ENCODE measurements at regions not wholly inside any gene's neighbourhood (a gene's known extent, or its start where the extent isn't known, plus 50 kb on each side); places are given as distances from the start of the nearest gene placed in this dataset.

GRCh38 chr10:4431114-4431863 is 394.7 kb upstream of the AKR1E2 start:
- Histone ChIP-seq H3K36me3 (no peaks in the 10 kb centered on the region), H3K4me3 (no peak overlapping the region), H3K27ac (no peak overlapping the region), H3K9me3 (no peaks in the 10 kb centered on the region), H3K4me1 (no peaks in the 10 kb centered on the region), H3K27me3 (no peaks in the 10 kb centered on the region)
- TF ChIP-seq CTCF (IDR thresholded peaks at IDR 0.05), result no peak
- DNase-seq (ENCODE audit: low spot score), result no peak

- Histone ChIP-seq H3K36me3 (no peaks in the 10 kb centered on the region), H3K4me3 (no peak overlapping the region), H3K27me3 (no peaks in the 10 kb centered on the region), H3K9me3 (no peaks in the 10 kb centered on the region), H3K27ac (no peak overlapping the region), H3K4me1 (no peaks in the 10 kb centered on the region)
- DNase-seq (ENCODE audit: low spot score), result no peak
- no peak for TF ChIP-seq CTCF (IDR thresholded peaks at IDR 0.05)
Observed at GRCh38 chr10:4429571-4429970, 396.4 kb upstream of the AKR1E2 start.

GRCh38 chr10:4427532-4427931 is 398.5 kb upstream of the AKR1E2 start:
- TF ChIP-seq CTCF (IDR thresholded peaks at IDR 0.05), result no peak
- Histone ChIP-seq H3K4me1 (no peaks in the 10 kb centered on the region), H3K27ac (no peak overlapping the region), H3K4me3 (no peak overlapping the region), H3K27me3 (no peaks in the 10 kb centered on the region), H3K36me3 (no peaks in the 10 kb centered on the region), H3K9me3 (no peaks in the 10 kb centered on the region)
- no peak for DNase-seq (ENCODE audit: low spot score)

- no peak for TF ChIP-seq CTCF (IDR thresholded peaks at IDR 0.05)
Observed at GRCh38 chr10:4426866-4427265, 399.1 kb upstream of the AKR1E2 start.

GRCh38 chr10:4409319-4409718 is 416.7 kb upstream of the AKR1E2 start:
- H3K4me3 ChIP-seq, result no peak overlapping the region

More at GRCh38 chr10:4426866-4427265, 399.1 kb upstream of the AKR1E2 start:
- Histone ChIP-seq H3K4me1 (no peaks in the 10 kb centered on the region), H3K9me3 (no peaks in the 10 kb centered on the region), H3K27me3 (no peaks in the 10 kb centered on the region), H3K4me3 (no peak overlapping the region), H3K36me3 (no peaks in the 10 kb centered on the region), H3K27ac (no peak overlapping the region)
- DNase-seq (ENCODE audit: low spot score), result no peak

More at GRCh38 chr10:4409319-4409718, 416.7 kb upstream of the AKR1E2 start:
- no peak overlapping the region for H3K27ac ChIP-seq
- H3K9me3 ChIP-seq, result no peaks in the 10 kb centered on the region
- H3K4me1 ChIP-seq, result no peaks in the 10 kb centered on the region
- H3K36me3 ChIP-seq, result no peaks in the 10 kb centered on the region
- TF ChIP-seq CTCF (IDR thresholded peaks at IDR 0.05), result no peak
- no peak for DNase-seq (ENCODE audit: low spot score)
- H3K27me3 ChIP-seq, result no peaks in the 10 kb centered on the region

Measured in right atrium auricular region (tissue), 2 donors.